ENCODE measurements at regions not wholly inside any gene's neighbourhood (a gene's known extent, or its start where the extent isn't known, plus 50 kb on each side); places are given as distances from the start of the nearest gene placed in this dataset.
A peak's percentile ranks its signal among the peaks of the same experiment; 100 is the strongest.
"Not testable (repeated sequence)": the region's sequence is repeated elsewhere in the genome, so short reads cannot be mapped to it uniquely, and the experiment has no call there.

GRCh38 chr2:215889240-215889969 lies 123.9 kb downstream of the MREG start:
- DNase-seq (ENCODE audit: low read depth) = not testable (repeated sequence)

DNA sequence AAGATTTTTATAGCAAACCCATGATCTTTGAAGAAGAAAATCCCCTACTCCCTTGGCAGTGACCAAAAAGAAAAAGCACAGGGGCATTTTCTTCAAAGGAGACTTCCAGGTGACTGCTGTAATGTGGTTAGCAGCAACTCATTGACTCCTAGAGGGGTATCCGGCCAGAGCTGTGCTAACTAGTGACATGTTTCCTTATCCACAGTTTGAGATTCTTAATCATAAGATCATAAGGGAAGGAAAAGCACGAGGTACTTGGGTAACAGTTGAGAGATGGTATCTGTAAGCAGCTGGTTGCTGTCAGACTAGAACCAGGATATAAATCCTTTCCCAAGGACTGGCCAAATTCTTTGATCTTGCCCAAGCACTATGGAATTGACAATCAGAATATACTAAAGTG lies 124.7 kb downstream of the MREG start:
- no peak for DNase-seq (ENCODE audit: low read depth)

DNA sequence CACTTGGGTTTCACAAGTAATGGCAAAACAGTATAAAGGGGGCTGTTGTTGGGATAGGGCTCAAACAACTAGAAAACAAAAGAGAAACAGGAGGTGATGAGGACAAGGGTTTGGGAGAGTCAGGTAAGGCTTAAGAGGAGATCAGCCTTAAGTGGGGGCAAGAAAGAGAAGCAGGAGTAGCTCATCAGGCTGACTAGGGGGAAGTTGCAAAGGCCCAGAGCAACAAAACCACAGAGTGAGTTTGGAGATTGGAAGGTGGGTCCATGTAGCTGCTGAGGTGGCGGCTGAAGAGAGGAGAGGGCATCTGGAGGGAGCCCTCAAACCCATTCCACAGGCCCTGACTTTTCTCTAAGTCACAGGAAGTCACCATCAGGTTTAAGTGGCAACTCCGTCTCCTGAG lies 126.0 kb downstream of the MREG start:
- no peak for DNase-seq (ENCODE audit: low read depth)

GRCh38 chr2:215886022-215886421 lies 127.3 kb downstream of the MREG start:
- DNase-seq (ENCODE audit: low read depth) = no peak

- DNase-seq (ENCODE audit: low read depth) = no peak
Measured at GRCh38 chr2:215885536-215885935, 127.8 kb downstream of the MREG start.

- DNase-seq (ENCODE audit: low read depth) = no peak
Measured at GRCh38 chr2:215884451-215885087, 128.8 kb downstream of the MREG start.

- DNase-seq (ENCODE audit: low read depth) = no peak
Measured at GRCh38 chr2:215883799-215884198, 129.6 kb downstream of the MREG start.

DNA sequence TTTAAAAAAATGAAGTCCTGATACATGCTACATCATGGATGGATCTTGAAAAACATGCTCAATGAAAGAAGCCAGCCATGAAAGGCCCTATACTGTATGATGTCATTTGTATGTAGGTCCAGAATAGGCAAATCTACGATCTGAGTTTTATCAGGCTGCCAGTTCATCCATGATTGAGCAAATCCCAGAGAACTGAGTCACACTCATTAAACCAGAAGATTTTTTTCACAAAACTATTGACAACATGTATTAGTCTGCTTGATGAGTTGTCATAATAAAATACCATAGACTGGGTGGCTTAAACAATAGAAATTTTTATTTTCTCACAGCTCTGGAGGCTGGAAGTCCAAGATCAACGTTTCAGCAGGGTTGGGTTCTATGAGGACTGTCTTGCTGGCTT lies 130.7 kb downstream of the MREG start:
- DNase-seq (ENCODE audit: low read depth) = no peak

DNA sequence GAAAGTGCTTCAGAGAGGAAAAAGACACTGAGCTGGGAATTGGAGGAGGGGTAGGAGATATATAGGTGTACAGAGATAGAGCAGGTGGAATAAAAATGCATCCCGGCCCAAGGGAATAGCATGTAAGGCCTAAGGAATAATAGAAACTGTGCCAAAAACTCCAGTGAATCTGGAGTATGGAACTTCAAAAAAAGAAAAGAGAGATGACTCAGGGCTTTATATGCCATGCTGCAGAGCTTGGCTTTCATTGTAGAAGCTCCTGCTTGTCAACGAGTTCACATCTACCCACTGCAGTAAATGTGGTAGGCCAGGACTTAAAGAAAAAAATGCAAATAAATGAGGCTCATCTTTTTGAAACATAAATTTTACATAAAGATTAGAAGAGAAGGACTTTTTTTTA lies 131.8 kb downstream of the MREG start:
- DNase-seq (ENCODE audit: low read depth) = no peak

GRCh38 chr2:215880970-215881369 lies 132.4 kb downstream of the MREG start:
- DNase-seq (ENCODE audit: low read depth) = no peak

- no peak for DNase-seq (ENCODE audit: low read depth)
Measured at GRCh38 chr2:215879977-215880940, 133.1 kb downstream of the MREG start.

DNA sequence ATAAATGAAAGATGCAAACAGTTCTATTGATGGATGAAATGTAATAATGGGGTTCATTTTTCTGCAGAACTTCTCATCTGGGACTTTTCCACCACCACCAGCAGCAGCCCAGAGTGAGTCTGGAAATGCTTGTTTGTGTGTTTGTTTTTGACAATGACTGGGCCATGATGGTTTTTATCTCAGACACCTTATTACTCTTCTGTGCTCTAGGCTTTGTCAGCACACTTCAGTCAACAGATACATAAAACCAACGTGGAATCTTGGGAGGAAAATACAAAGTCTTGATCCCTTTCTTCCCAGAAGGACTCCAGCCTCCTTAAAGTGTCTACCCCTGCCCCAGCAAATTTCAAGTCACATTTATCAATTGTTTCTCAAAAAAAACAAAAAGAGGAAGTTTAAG lies 134.0 kb downstream of the MREG start:
- DNase-seq (ENCODE audit: low read depth) = no peak

DNA sequence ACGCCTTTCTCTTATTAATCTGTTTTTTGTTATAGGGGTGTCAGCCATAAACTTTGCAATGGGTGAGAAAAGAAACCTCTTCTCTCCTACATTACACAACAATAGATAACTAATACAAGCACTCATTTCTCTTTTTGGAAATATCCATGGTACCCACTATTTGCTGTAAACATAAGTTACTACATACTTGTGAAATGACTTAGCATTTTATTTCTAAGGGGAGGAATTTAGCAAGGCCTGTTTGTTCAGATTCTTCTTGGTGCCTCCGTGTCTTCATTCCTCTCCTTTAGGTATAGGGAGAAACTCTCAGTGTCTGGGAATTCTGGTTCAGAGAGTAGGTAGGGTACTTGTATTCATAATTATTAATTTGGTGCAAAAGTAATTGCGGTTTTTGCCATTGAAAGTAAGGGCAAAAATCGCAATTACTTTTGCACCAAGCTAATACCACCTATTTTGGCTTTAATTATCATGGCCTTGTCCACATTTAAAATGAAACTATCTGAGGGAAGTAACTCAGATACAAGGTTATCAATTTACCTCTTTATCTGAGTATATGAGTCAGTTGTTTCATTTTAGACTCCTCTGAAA lies 134.8 kb downstream of the MREG start:
- DNase-seq (ENCODE audit: low read depth) = no peak

DNA sequence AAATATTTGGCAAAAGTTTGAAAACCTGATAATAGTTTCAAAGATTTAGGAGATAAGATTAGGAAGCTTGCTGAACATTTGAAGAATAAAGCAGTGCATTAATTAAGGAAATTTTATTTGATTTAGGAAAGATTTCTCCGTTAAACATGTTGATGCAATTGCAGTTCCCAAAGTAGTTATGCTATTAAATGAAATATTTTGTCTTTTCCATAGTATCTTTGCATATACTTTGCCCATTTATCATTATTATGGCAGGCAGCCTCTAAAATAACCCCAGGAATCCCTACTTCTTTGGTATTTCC lies 136.5 kb downstream of the MREG start:
- DNase-seq (ENCODE audit: low read depth) = no peak

GRCh38 chr2:215876139-215876936 lies 137.0 kb downstream of the MREG start:
- DNase-seq (ENCODE audit: low read depth) = no peak

- peak; percentile 14 for DNase-seq (ENCODE audit: low read depth)
Measured at GRCh38 chr2:215874418-215874817, 138.9 kb downstream of the MREG start.

DNA sequence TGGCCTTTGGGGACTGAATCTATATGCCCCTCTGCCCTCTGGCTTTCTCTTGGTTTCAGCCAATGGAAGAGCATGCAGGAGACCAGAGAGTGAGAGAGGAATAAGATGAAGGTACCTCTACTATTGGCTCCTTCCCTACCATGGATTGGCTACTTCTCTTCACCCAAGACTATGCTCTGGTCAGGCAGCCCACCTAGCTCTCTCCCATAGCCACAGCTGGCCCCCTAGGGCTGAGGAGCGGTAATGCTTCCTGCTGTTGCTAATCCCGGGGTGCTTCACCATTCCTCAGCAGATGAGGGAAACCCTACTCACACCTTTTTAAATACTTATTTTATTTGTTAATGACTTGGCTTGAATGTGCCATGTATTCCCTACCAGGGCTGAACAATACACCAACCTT lies 142.4 kb downstream of the MREG start:
- DNase-seq (ENCODE audit: low read depth) = no peak

GRCh38 chr2:215870088-215870490 lies 143.3 kb downstream of the MREG start:
- no peak for DNase-seq (ENCODE audit: low read depth)

DNA sequence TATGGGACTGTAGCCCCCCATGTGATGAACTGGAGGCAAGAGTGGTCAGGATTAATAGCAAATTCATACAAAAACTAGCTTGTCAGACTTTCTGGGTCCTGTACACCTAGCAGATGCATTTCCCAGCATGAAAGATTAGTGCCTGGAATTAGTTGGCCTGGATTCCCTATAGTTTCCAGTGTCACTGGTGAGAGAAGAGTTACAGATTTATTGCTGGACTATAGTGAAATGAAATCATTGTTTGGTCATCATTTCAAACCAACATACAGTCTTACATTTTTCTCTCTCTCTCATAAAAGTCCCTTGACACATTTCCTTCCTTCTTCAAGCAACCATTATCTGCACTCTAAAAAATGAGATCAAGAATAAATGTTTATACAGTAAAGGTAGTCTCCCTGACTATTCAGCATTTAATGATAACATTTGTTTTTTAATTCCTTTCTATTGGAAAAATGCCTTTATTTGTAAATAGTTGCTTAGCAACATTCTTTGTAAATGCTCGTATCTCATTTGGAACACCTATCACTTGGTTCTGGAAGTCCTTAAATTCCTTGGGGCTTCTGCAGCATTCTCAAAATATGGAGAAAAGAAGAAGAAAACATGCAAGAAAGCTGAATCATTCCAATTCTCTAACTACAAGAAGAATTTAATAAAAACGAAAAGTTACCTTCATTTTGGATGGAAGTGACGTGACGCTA lies 144.4 kb downstream of the MREG start:
- DNase-seq (ENCODE audit: low read depth) = no peak

DNA sequence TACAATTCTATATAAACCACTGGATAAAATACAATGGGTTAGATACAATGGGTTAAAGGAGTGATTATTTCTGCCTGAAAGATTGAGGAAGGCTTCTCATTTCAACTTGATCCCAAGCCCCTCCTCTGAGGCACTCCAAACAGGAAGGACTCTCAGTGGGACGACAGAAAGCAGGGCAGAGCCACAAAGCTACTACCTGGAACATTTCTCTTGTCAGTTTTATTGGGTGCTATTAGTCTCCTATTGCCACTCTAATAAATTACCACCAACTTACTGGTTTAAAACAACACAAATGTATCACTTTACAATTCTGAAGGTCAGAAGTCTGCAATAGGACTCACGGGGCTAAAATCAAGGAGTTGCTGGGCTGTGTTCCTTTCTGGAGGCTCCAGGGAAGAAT lies 146.7 kb downstream of the MREG start:
- no peak for DNase-seq (ENCODE audit: low read depth)

DNA sequence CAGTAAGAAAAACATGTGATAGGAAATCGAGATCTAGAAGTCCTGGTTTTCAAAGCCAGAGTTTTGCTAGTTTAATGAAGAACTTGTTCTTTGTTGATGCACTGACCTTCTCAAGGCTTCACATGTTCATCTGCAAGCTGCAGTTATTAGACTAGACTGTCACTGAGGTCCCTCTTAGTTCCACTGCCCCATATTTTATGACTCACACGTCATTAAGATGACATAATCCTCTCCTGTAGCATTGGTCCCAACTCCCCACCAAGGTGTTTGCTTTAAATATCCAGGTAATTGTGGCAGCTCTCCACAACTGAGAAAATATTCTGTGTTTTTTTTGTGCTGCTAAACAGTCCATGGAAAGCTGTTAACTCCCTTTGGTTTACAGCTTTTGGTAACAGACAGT lies 149.7 kb downstream of the MREG start:
- DNase-seq (ENCODE audit: low read depth) = no peak

All from HS-5 (cell line).